ENCODE measurements at regions not wholly inside any gene's neighbourhood (a gene's known extent, or its start where the extent isn't known, plus 50 kb on each side); places are given as distances from the start of the nearest gene placed in this dataset.

DNA sequence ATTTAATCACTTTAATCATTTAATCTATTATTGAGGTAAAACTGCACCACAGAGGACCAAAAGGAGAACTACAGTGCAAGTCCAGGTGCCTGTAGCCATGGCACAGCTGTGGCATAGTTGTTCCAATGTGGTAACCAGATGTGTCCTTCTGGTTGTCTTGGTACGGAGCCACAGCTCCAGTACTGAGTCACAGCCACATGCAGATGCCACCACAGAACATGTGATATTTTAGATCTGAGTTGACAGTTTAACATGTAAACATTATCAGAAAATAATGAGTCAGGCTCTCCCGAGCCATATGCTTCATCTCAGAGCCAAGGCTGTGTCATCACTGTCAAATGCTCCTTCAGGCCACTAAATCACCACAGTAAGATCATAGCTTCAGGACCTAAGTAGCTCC, 56.4 kb upstream of the RGS7 start:
- H3K4me3 Mint-ChIP-seq = no peak overlapping the region
- H3K36me3 Mint-ChIP-seq = no peaks in the 10 kb centered on the region
- DNase-seq = no peak
- H3K27me3 Mint-ChIP-seq = peaks cover 4% of the 10 kb centered on the region
- H3K27ac Mint-ChIP-seq = no peak overlapping the region
- no peaks in the 10 kb centered on the region for H3K9me3 Mint-ChIP-seq
- ATAC-seq (ENCODE audit: low read depth) = no peak
- POLR2A ChIA-PET = no interaction called here
- no peaks in the 10 kb centered on the region for H3K4me1 Mint-ChIP-seq

DNA sequence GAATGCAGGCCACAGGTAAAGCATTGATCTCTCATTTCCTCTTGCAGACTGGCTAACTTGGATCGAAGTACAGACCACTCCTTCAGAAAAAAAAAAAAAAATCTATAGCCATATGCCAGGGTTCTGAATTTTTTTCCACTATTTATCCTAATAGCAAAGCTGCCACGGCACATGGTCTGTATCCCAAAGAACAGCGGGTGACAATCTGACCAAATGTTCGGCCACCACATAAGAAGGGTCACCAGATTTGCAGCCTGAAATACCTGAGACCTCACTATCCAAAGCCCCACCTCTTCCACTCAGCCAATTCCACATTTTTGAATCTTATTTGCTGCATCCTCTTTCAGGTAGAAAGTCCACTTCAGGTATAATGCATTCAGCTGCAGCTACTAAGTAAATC, 55.6 kb upstream of the RGS7 start:
- no peak overlapping the region for H3K4me3 Mint-ChIP-seq

DNA sequence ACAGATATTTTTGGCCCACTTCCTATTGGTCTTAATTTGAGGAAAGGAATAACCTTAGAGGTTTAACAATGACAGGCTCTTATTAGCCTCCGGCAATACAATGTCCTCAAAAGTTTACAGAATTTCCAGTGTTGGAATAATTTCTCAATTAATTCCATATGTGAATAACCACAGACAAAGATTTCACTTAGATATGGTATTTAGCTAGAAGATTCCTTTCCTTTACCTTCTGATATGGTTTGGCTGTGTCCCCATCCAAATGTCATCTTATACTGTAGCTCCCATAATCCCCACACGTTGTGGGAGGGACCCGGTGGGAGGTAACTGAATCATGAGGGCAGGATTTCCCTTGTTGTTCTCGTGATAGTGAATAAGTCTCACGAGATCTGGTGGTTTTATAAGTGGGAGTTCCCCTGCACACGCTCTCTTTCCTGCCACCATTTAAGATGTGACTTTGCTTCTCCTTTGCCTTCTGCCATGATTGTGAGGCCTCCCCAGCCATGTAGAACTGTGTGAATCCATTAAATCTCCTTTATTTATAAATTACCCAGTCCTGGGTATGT, 54.9 kb upstream of the RGS7 start:
- Mint-ChIP-seq H3K36me3 (no peaks in the 10 kb centered on the region), H3K27ac (no peak overlapping the region), H3K4me3 (no peak overlapping the region), H3K4me1 (no peaks in the 10 kb centered on the region), H3K9me3 (no peaks in the 10 kb centered on the region), H3K27me3 (no peaks in the 10 kb centered on the region)
- DNase-seq (no peak), ATAC-seq (ENCODE audit: low read depth) (no peak)
- POLR2A ChIA-PET = interaction anchor here (0.6 kb wide), 1 partner anchor 1274 kb away, joined by 3 read pairs; no protein-coding TSS in a partner anchor

More for the DNA sequence above, 55.6 kb upstream of the RGS7 start:
- Mint-ChIP-seq H3K27me3 (peaks cover 4% of the 10 kb centered on the region), H3K4me1 (no peaks in the 10 kb centered on the region), H3K36me3 (no peaks in the 10 kb centered on the region), H3K9me3 (no peaks in the 10 kb centered on the region), H3K27ac (no peak overlapping the region)
- POLR2A ChIA-PET = interaction anchor here (0.6 kb wide), 1 partner anchor 1275 kb away, joined by 3 read pairs; no protein-coding TSS in a partner anchor
- no peak for ATAC-seq (ENCODE audit: low read depth)
- DNase-seq = no peak

DNA sequence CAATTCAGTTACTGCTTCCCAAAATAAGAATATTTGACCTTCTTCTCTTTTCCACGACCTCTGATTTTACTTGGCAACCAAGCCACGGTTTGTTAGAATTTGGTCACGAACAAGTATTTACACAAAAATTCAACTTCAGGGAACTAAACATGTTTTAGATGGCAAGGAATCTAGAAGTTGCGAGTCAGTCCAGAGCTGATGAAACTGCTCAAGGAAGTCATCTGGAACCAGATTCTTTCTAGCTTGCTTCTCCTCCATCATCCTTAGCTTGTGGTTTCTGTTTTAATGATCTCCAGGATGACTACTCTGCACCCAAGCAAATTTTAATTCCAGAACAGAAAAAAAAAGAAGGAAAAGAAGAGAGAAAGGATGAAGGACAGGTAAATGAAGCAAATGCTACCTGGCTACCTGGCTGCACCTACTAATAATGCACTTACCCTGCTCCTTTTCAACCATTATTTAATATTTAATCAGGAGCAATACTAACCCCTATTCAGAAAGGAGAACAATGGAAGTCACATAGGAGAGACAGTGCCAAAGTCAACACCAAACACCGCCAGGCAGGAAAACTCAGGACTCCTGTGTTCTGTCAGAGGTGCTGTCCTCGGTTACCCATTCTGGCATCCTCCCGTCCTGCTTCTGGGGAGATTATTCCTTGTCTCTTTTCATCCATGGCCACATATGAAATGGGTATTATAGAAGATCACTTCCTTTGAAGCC, 54.2 kb upstream of the RGS7 start:
- Mint-ChIP-seq H3K9me3 (no peaks in the 10 kb centered on the region), H3K36me3 (no peaks in the 10 kb centered on the region), H3K4me3 (no peak overlapping the region), H3K27me3 (no peaks in the 10 kb centered on the region), H3K4me1 (no peaks in the 10 kb centered on the region), H3K27ac (no peak overlapping the region)
- POLR2A ChIA-PET = no interaction called here
- DNase-seq (no peak), ATAC-seq (ENCODE audit: low read depth) (no peak)

DNA sequence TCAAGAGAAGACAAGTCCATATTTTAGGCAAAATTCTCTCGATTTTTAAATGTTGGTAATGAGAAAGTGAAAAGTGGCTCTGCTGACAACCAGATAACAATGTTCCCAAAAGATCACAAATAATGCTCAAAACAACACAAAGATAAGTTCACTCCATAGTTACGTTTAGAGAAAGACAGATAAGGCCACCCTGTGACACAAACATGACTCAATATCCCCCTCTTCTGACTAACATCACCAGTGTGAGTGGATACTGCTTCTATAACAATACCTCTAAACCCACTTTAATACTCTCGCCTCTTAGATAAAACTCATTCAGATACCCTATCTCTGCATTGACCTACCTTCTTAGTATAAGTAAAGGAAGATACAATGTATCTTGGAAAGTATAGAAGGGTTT, 51.2 kb upstream of the RGS7 start:
- Mint-ChIP-seq H3K27me3 (no peaks in the 10 kb centered on the region), H3K36me3 (no peaks in the 10 kb centered on the region), H3K4me3 (no peak overlapping the region), H3K27ac (no peak overlapping the region), H3K4me1 (no peaks in the 10 kb centered on the region), H3K9me3 (no peaks in the 10 kb centered on the region)
- no peak for ATAC-seq (ENCODE audit: low read depth)
- no peak for DNase-seq
- POLR2A ChIA-PET = no interaction called here
